HepG2 (cell line): ENCODE measurements at regions not wholly inside any gene's neighbourhood (a gene's known extent, or its start where the extent isn't known, plus 50 kb on each side); places are given as distances from the start of the nearest gene placed in this dataset.

Source experiments
- ATAC-seq: fragments of 200-7000 bp; cut with Tn5 transposase; 3 replicates; pipeline ENCODE4 v1.9.1; 2020; ENCODE audit warnings: mild to moderate bottlenecking, moderate library complexity
- BruUV-seq: library from RNA; stranded (reverse); fragments of 400-500 nt; replicated peaks from 2 replicates; lab custom pipeline; 2021; lab: Mats Ljungman, UMichigan
- CTCF ChIA-PET: fragments of 300-600 bp; formaldehyde crosslinking; extraction: SDS; loops from one replicate; lab custom pipeline; 2021; ENCODE audit warnings: low total read pairs, inconsistent platforms, low intra/inter-chr PET ratio; lab: Yijun Ruan, JAX
- POLR2A ChIA-PET: fragments of 350-600 bp; sonication (Branson Sonifier 250); formaldehyde crosslinking; loops from one replicate; lab custom pipeline; 2020; ENCODE audit warnings: antibody characterized with exemption, inconsistent platforms; lab: Yijun Ruan, JAX
- DNase-seq: peaks from one replicate; pipeline ENCODE4 v3.0.0-alpha.2; 2015; ENCODE audit warnings: low spot score
- FAIRE-seq: peaks from 3 replicates; lab custom pipeline; 2011; peaks lifted over from hg19 to GRCh38; lab: Jason Lieb, UNC
- H2AFZ ChIP-seq: one replicate; pipeline ENCODE4 v1.6.1; 2011; ENCODE audit warnings: low read length, inconsistent platforms
- H3K27ac ChIP-seq: fragments of 300-600 bp; 3 replicates; pipeline ENCODE4 v1.8.0; 2011; ENCODE audit warnings: mixed run types, mild to moderate bottlenecking, mixed read lengths, low read length, inconsistent platforms; ENCODE audit not compliant: insufficient read depth; ENCODE audit errors: extremely low read length
- H3K27me3 ChIP-seq, 2 experiments: fragments of 200-600 bp in 1 of 2; 2 replicates in 1 of 2; 3 replicates in 1 of 2; pipeline versions ENCODE4 v1.6.0 to v1.8.0; 2011; ENCODE audit warnings: low read length in 2 of 2, mild to moderate bottlenecking in 2 of 2, moderate library complexity in 2 of 2, inconsistent platforms in 1 of 2; ENCODE audit not compliant: insufficient read depth in 2 of 2, control insufficient read depth in 1 of 2
- H3K36me3 ChIP-seq, 2 experiments: fragments of 200-600 bp in 1 of 2; replicated peaks in 1 of 2; 2 replicates in 1 of 2; 3 replicates in 1 of 2; pipeline versions ENCODE4 v1.5.1 to v1.8.0; 2011; ENCODE audit warnings: low read length in 2 of 2, inconsistent platforms in 1 of 2; ENCODE audit not compliant: insufficient read depth in 2 of 2, control insufficient read depth in 1 of 2
- H3K4me1 ChIP-seq: 2 replicates; pipeline ENCODE4 v1.5.1; 2012; ENCODE audit warnings: low read length, inconsistent platforms; ENCODE audit not compliant: insufficient read depth
- H3K4me2 ChIP-seq: 2 replicates; pipeline ENCODE4 v1.6.0; 2011; ENCODE audit warnings: low read depth, low read length, inconsistent platforms
- H3K4me3 ChIP-seq, 3 experiments: fragments of 200-600 bp in 1 of 3; sonication (generic), shearing (Covaris generic) in 1 of 3; replicated peaks in 1 of 3; 2 replicates each; pipeline ENCODE4 v1.5.1; 2011 to 2016; ENCODE audit warnings: low read length in 3 of 3, inconsistent platforms in 2 of 3, low read depth in 2 of 3, mild to moderate bottlenecking in 2 of 3, control low read depth in 1 of 3, mixed read lengths in 1 of 3; ENCODE audit not compliant: insufficient read depth in 1 of 3
- H3K79me2 ChIP-seq: one replicate; pipeline ENCODE4 v1.6.1; 2011; ENCODE audit warnings: low read length, inconsistent platforms; ENCODE audit not compliant: insufficient read depth
- H3K9ac ChIP-seq: 2 replicates; pipeline ENCODE4 v1.6.0; 2011; ENCODE audit warnings: mild to moderate bottlenecking, low read depth, low read length, inconsistent platforms; ENCODE audit not compliant: insufficient read depth
- H3K9me3 ChIP-seq: 2 replicates; pipeline ENCODE4 v1.5.1; 2012; ENCODE audit warnings: mild to moderate bottlenecking, low read length
- H4K20me1 ChIP-seq: 2 replicates; pipeline ENCODE4 v1.6.0; 2011; ENCODE audit warnings: inconsistent platforms, mild to moderate bottlenecking, low read length, moderate library complexity; ENCODE audit not compliant: insufficient read depth
- CEBPB ChIP-seq: IDR thresholded peaks from 2 replicates; pipeline ENCODE4 v1.6.1; 2011; ENCODE audit warnings: low read depth, low read length, improper control_type of control experiment, borderline replicate concordance
- FOSL2 ChIP-seq: sonication (generic); formaldehyde crosslinking; IDR thresholded peaks from 2 replicates; pipeline ENCODE4 v1.4.0; 2020; ENCODE audit warnings: missing genetic modification reagents
- PRMT3 ChIP-seq: sonication (generic); formaldehyde crosslinking; IDR thresholded peaks from 2 replicates; pipeline ENCODE4 v1.8.1; 2022; ENCODE audit warnings: low read depth, mild to moderate bottlenecking, moderate library complexity, missing genetic modification reagents, borderline replicate concordance
- SETDB1 ChIP-seq: sonication (generic); formaldehyde crosslinking; IDR thresholded peaks from 2 replicates; pipeline ENCODE4 v1.5.1; 2020; ENCODE audit warnings: missing genetic modification reagents, mild to moderate bottlenecking, borderline replicate concordance
- SP140L ChIP-seq: sonication (generic); formaldehyde crosslinking; IDR thresholded peaks from 2 replicates; pipeline ENCODE4 v1.4.0; 2020; ENCODE audit warnings: missing genetic modification reagents, borderline replicate concordance
- TCF7 ChIP-seq: sonication (generic); IDR thresholded peaks from 2 replicates; pipeline ENCODE4 v1.6.1; 2016; ENCODE audit warnings: antibody characterized with exemption, low read depth
- TOPORS ChIP-seq: sonication (generic); formaldehyde crosslinking; IDR thresholded peaks from 2 replicates; pipeline ENCODE4 v1.8.0; 2023; ENCODE audit warnings: mild to moderate bottlenecking, missing genetic modification reagents
- ZFY ChIP-seq: sonication (generic); formaldehyde crosslinking; IDR thresholded peaks from 2 replicates; pipeline ENCODE4 v1.4.0; 2020; ENCODE audit warnings: missing genetic modification reagents
- ZNF614 ChIP-seq: IDR thresholded peaks from 2 replicates; pipeline ENCODE4 v1.6.1; 2018; ENCODE audit warnings: missing biosample characterization, missing genetic modification reagents, inconsistent platforms, borderline replicate concordance
- WGBS: methylation state at CpG from one replicate; pipeline ENCODE4 v1.1.6; 2017; ENCODE audit warnings: low lambda C conversion rate; 5-methylcytosine and 5-hydroxymethylcytosine counted together
- in situ Hi-C: cut with HindIII; loops from 2 replicates; pipeline ENCODE4 v1.10.0; 2017; ENCODE audit warnings: low pct_unique_long_range_greater_than_20kb; ENCODE audit not compliant: extremely low pct_ligation_motif_present
- intact Hi-C: fragments of 100-400 bp; cut with micrococcal nuclease; formaldehyde crosslinking; loops from one replicate; pipeline ENCODE4 v1.10.0; 2022; ENCODE audit not compliant: unreplicated experiment
- TF ChIP-seq, protein P1 (sequence below): sonication (generic); formaldehyde crosslinking; IDR thresholded peaks from 2 replicates; pipeline ENCODE4 v1.4.0; 2020; ENCODE audit warnings: missing genetic modification reagents

GRCh38 chr2:61623747-61624146, 85.6 kb upstream of the XPO1 start:
- WGBS: 55% methylated on average over 5 of the region's 5 CpGs
- Histone ChIP-seq H3K27ac (no peak overlapping the region), H4K20me1 (no peaks in the 10 kb centered on the region), H3K9ac (no peak overlapping the region), H3K79me2 (no peaks in the 10 kb centered on the region), H3K4me3 (no peak overlapping the region), H3K36me3 (no peaks in the 10 kb centered on the region), H3K4me2 (no peak overlapping the region), H3K27me3 (no peaks in the 10 kb centered on the region), H2AFZ (no peak overlapping the region), H3K9me3 (no peaks in the 10 kb centered on the region), H3K4me1 (peaks cover under 1% of the 10 kb centered on the region; the same call in 1 of the 2 replicates)
- FAIRE-seq: no peak
- in situ Hi-C loops (no loop called here), intact Hi-C loops (no loop called here)
- POLR2A ChIA-PET: no interaction called here
- TF ChIP-seq, protein P1, sequence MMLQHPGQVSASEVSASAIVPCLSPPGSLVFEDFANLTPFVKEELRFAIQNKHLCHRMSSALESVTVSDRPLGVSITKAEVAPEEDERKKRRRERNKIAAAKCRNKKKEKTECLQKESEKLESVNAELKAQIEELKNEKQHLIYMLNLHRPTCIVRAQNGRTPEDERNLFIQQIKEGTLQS (CRISPR knock-in tag): no peak
- TF ChIP-seq ZFY (CRISPR knock-in tag) (no peak), CEBPB (no peak), SP140L (CRISPR knock-in tag) (no peak), TCF7 (no peak)
- DNase-seq: no peak
- CTCF ChIA-PET: no interaction called here
- ATAC-seq: no peak
- BruUV-seq: no TSS peak

GRCh38 chr2:61620244-61621159, 82.3 kb upstream of the XPO1 start:
- Histone ChIP-seq H3K4me2 (no peak overlapping the region), H4K20me1 (no peaks in the 10 kb centered on the region), H3K4me1 (no peaks in the 10 kb centered on the region), H3K4me3 (no peak overlapping the region), H3K9me3 (no peaks in the 10 kb centered on the region), H3K36me3 (no peaks in the 10 kb centered on the region), H2AFZ (no peak overlapping the region), H3K79me2 (no peaks in the 10 kb centered on the region), H3K27ac (no peak overlapping the region), H3K27me3 (peaks cover 0 to 1% of the 10 kb centered on the region in 2 experiments; a peak in 2 of 5 replicates), H3K9ac (no peak overlapping the region)
- WGBS: 34% methylated on average over 6 of the region's 6 CpGs
- ChIA-PET POLR2A (interaction anchor here (1.0 kb wide), 1 partner anchor 9 kb away, joined by 3 read pairs; no protein-coding TSS in a partner anchor), CTCF (no interaction called here)
- intact Hi-C loops: no loop called here
- ATAC-seq (peak; percentile 47; the same call in 2 of the 3 replicates), DNase-seq (peak; percentile 25), FAIRE-seq (no peak)
- no TSS peak for BruUV-seq
- in situ Hi-C loops: no loop called here
- TF ChIP-seq PRMT3 (CRISPR knock-in tag) (no peak), FOSL2 (CRISPR knock-in tag) (peak; percentile 9; the same call in 1 of the 2 replicates), SETDB1 (CRISPR knock-in tag) (no peak), TOPORS (CRISPR knock-in tag) (no peak), ZNF614 (CRISPR knock-in tag) (no peak)
